Astrocyte (in vitro differentiated cells and primary cell): ENCODE measurements at regions not wholly inside any gene's neighbourhood (a gene's known extent, or its start where the extent isn't known, plus 50 kb on each side); places are given as distances from the start of the nearest gene placed in this dataset.
"Not testable (repeated sequence)": the region's sequence is repeated elsewhere in the genome, so short reads cannot be mapped to it uniquely, and the experiment has no call there.

Experiments used
- DNase-seq: peaks from one replicate; pipeline ENCODE4 v3.0.0-alpha.2; 2010; ENCODE audit warnings: low read depth
- FAIRE-seq: peaks from 2 replicates; lab custom pipeline; 2011; peaks lifted over from hg19 to GRCh38; lab: Jason Lieb, UNC
- H2AFZ ChIP-seq: 2 replicates; pipeline ENCODE4 v1.6.0; 2012; ENCODE audit warnings: low read depth, low read length, inconsistent platforms
- H3K27ac ChIP-seq: 2 replicates; pipeline ENCODE4 v1.5.1; 2011; ENCODE audit warnings: low read depth, low read length, inconsistent platforms
- H3K27me3 ChIP-seq: 2 replicates; pipeline ENCODE4 v1.6.0; 2011; ENCODE audit warnings: low read length, inconsistent platforms; ENCODE audit not compliant: insufficient read depth
- H3K36me3 ChIP-seq: 2 replicates; pipeline ENCODE4 v1.5.1; 2011; ENCODE audit warnings: low read length, inconsistent platforms; ENCODE audit not compliant: insufficient read depth
- H3K4me1 ChIP-seq: 2 replicates; pipeline ENCODE4 v1.5.1; 2011; ENCODE audit warnings: low read length, inconsistent platforms; ENCODE audit not compliant: insufficient read depth
- H3K4me2 ChIP-seq: 2 replicates; pipeline ENCODE4 v1.6.0; 2012; ENCODE audit warnings: low read length, inconsistent platforms
- H3K4me3 ChIP-seq: 2 replicates; pipeline ENCODE4 v1.5.1; 2011; ENCODE audit warnings: low read depth, mild to moderate bottlenecking, low read length, inconsistent platforms; ENCODE audit not compliant: insufficient read depth
- H3K79me2 ChIP-seq: 2 replicates; pipeline ENCODE4 v1.6.0; 2012; ENCODE audit warnings: mild to moderate bottlenecking, low read length, inconsistent platforms; ENCODE audit not compliant: insufficient read depth
- H3K9ac ChIP-seq: 2 replicates; pipeline ENCODE4 v1.6.0; 2012; ENCODE audit warnings: mild to moderate bottlenecking, low read length, inconsistent platforms
- H3K9me3 ChIP-seq: 2 replicates; pipeline ENCODE4 v1.5.1; 2012; ENCODE audit warnings: low read depth, mild to moderate bottlenecking, low read length, inconsistent platforms; ENCODE audit not compliant: insufficient read depth
- H4K20me1 ChIP-seq: 2 replicates; pipeline ENCODE4 v1.6.0; 2012; ENCODE audit warnings: low read length, inconsistent platforms; ENCODE audit not compliant: insufficient read depth
- H3K27ac Mint-ChIP-seq: one replicate; pipeline ENCODE4 v1.8.0; 2021; ENCODE audit warnings: mild to moderate bottlenecking, mixed read lengths; ENCODE audit not compliant: unreplicated experiment
- H3K27me3 Mint-ChIP-seq: one replicate; pipeline ENCODE4 v1.8.0; 2021; ENCODE audit warnings: low read depth, mixed read lengths; ENCODE audit not compliant: unreplicated experiment
- H3K36me3 Mint-ChIP-seq: one replicate; pipeline ENCODE4 v1.8.0; 2021; ENCODE audit warnings: low read depth, mixed read lengths; ENCODE audit not compliant: unreplicated experiment
- H3K4me1 Mint-ChIP-seq: one replicate; pipeline ENCODE4 v1.8.0; 2021; ENCODE audit warnings: low read depth, mixed read lengths; ENCODE audit not compliant: unreplicated experiment
- H3K4me3 Mint-ChIP-seq: one replicate; pipeline ENCODE4 v1.8.0; 2021; ENCODE audit warnings: mild to moderate bottlenecking, moderate library complexity, mixed read lengths; ENCODE audit not compliant: unreplicated experiment
- H3K9me3 Mint-ChIP-seq: one replicate; pipeline ENCODE4 v1.8.0; 2021; ENCODE audit warnings: mild to moderate bottlenecking, mixed read lengths; ENCODE audit not compliant: unreplicated experiment
- EZH2 ChIP-seq: IDR thresholded peaks from 2 replicates; pipeline ENCODE4 v1.6.1; 2012; ENCODE audit warnings: mild to moderate bottlenecking, low read length, inconsistent platforms; ENCODE audit not compliant: insufficient read depth
- TF ChIP-seq, protein P1 (sequence below): IDR thresholded peaks from 2 replicates; pipeline ENCODE4 v1.5.1; 2011; ENCODE audit warnings: low read depth, mild to moderate bottlenecking, inconsistent platforms, low read length, moderate library complexity; ENCODE audit not compliant: insufficient read depth

DNA sequence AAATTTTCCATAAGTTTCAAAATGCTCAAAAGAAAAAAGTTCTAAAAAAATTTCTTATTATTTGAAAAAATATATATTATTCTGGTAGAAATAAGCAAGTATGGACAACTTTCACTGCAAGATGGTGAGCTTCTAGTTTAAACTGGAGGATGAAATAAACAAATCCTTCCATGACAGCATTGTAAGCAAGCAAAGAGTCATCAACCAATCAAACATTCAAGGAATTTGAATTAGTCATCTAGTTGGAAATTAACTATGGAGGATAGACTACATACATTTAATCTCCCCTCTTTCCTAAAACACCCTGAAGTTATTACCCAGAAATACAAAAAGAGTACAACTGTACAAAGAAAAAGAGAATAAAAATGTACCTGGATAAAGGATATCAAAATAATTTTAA lies 51.0 kb upstream of the IRX5 start:
- H3K36me3 ChIP-seq, result no peaks in the 10 kb centered on the region
- H3K9me3 Mint-ChIP-seq, result peaks cover 5% of the 10 kb centered on the region
- H3K36me3 Mint-ChIP-seq, result no peaks in the 10 kb centered on the region
- H3K9ac ChIP-seq, result no peak overlapping the region
- peaks cover 14% of the 10 kb centered on the region for H3K4me1 Mint-ChIP-seq
- no peaks in the 10 kb centered on the region for H3K4me1 ChIP-seq
- H3K4me2 ChIP-seq, result no peak overlapping the region
- no peaks in the 10 kb centered on the region for H3K27me3 ChIP-seq
- H3K79me2 ChIP-seq, result no peaks in the 10 kb centered on the region
- H3K4me3 ChIP-seq, result no peak overlapping the region
- FAIRE-seq (no peak), DNase-seq (no peak)
- H3K27ac ChIP-seq, result no peak overlapping the region
- no peak overlapping the region for H3K27ac Mint-ChIP-seq
- no peak overlapping the region for H2AFZ ChIP-seq
- H4K20me1 ChIP-seq, result no peaks in the 10 kb centered on the region
- no peaks in the 10 kb centered on the region for H3K9me3 ChIP-seq
- TF ChIP-seq EZH2, result no peak
- TF ChIP-seq, protein P1, sequence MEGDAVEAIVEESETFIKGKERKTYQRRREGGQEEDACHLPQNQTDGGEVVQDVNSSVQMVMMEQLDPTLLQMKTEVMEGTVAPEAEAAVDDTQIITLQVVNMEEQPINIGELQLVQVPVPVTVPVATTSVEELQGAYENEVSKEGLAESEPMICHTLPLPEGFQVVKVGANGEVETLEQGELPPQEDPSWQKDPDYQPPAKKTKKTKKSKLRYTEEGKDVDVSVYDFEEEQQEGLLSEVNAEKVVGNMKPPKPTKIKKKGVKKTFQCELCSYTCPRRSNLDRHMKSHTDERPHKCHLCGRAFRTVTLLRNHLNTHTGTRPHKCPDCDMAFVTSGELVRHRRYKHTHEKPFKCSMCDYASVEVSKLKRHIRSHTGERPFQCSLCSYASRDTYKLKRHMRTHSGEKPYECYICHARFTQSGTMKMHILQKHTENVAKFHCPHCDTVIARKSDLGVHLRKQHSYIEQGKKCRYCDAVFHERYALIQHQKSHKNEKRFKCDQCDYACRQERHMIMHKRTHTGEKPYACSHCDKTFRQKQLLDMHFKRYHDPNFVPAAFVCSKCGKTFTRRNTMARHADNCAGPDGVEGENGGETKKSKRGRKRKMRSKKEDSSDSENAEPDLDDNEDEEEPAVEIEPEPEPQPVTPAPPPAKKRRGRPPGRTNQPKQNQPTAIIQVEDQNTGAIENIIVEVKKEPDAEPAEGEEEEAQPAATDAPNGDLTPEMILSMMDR, result no peak
- H3K27me3 Mint-ChIP-seq, result no peaks in the 10 kb centered on the region
- no peak overlapping the region for H3K4me3 Mint-ChIP-seq

DNA sequence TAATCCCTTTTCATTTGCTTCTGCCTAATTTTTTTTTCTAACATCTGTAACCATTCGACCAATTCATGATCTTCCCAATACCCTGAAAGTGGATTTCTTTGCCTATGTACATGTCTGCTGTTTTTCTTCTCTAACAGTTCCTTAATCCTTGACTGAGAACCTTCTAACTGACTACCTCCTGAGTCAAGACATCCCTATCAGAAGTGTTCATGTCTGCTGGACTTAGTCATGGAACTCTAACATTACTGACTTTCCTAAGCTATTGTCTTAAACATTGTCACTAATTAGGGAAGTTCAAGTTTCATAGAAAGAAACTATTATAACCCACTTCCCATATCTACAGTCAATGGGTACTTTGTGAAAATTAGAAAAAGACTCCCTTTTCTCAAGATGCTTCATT lies 52.4 kb upstream of the IRX5 start:
- Histone ChIP-seq H3K4me1 (no peaks in the 10 kb centered on the region), H3K36me3 (no peaks in the 10 kb centered on the region), H3K4me2 (no peak overlapping the region), H3K79me2 (no peaks in the 10 kb centered on the region), H3K4me3 (no peak overlapping the region), H3K27me3 (no peaks in the 10 kb centered on the region), H3K9ac (no peak overlapping the region), H3K9me3 (no peaks in the 10 kb centered on the region), H4K20me1 (no peaks in the 10 kb centered on the region), H3K27ac (no peak overlapping the region), H2AFZ (no peak overlapping the region)
- Mint-ChIP-seq H3K27me3 (no peaks in the 10 kb centered on the region), H3K9me3 (no peaks in the 10 kb centered on the region), H3K36me3 (no peaks in the 10 kb centered on the region), H3K4me1 (peaks cover 14% of the 10 kb centered on the region), H3K4me3 (no peak overlapping the region), H3K27ac (no peak overlapping the region)
- FAIRE-seq (no peak), DNase-seq (no peak)
- TF ChIP-seq, protein P1, result no peak
- no peak for TF ChIP-seq EZH2

DNA sequence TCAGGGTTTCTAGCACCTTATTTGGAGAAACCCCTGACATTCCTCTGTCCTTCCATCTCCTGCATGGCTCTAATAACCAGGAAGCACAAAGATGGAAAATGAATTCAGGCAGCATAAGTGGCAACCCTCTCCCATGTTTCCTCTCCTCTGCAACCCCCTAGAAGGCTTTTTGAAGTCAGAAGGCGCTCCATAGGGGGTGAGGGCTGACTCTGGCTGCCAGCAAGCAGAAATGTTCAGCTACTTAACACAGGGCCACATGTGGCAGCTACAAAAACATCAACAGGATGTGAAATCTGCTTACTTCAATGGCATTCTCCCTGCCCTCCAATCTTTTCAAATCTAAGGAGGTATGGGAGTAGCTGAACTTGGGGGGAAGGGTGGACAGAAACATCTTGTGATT lies 55.2 kb upstream of the IRX5 start:
- no peaks in the 10 kb centered on the region for H3K36me3 Mint-ChIP-seq
- H3K27ac Mint-ChIP-seq, result no peak overlapping the region
- no peak for FAIRE-seq

DNA sequence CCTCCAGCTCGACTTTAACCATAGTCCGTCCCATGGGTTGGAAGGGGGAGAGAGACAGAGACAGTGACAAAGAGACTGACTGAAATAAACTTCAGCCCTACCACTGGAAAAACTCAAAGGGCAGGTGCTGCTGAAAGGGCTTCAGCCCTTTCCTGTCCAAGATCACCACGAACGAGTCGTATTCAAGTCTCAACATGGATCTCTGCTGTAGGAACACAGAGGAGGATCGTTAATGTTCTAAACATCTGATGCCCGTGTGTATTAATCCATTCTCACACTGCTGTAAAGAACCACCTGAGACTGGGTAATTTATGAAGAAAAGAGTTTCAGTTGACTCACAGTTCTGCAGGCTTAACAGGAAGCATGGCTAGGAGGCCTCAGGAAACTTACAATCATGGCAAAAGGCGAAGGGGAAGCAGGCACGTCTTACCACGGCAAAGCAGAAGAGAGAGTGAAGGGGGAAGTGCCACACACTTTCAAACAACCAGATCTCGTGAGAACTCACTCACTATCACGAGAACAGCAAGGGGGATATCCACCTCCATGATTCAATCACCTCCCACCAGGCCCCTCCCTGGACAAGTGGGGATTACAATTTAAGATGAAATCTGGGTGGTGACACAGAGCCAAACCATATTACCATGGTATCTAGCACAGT lies 56.8 kb upstream of the IRX5 start:
- H3K36me3 ChIP-seq, H3K27ac Mint-ChIP-seq, H3K27ac ChIP-seq, H3K27me3 ChIP-seq, H3K9me3 ChIP-seq, H3K4me1 ChIP-seq, DNase-seq, FAIRE-seq, H3K79me2 ChIP-seq, H3K9ac ChIP-seq, H3K27me3 Mint-ChIP-seq, H3K4me3 Mint-ChIP-seq, H3K9me3 Mint-ChIP-seq, H3K4me3 ChIP-seq, H3K4me2 ChIP-seq, H2AFZ ChIP-seq, H4K20me1 ChIP-seq, H3K36me3 Mint-ChIP-seq: not testable (repeated sequence)
- H3K4me1 Mint-ChIP-seq, result peaks cover 11% of the 10 kb centered on the region

More for the DNA sequence above, 55.2 kb upstream of the IRX5 start:
- Histone ChIP-seq H2AFZ (no peak overlapping the region), H3K27ac (no peak overlapping the region), H3K4me3 (no peak overlapping the region), H3K4me2 (no peak overlapping the region), H4K20me1 (no peaks in the 10 kb centered on the region), H3K4me1 (no peaks in the 10 kb centered on the region), H3K27me3 (no peaks in the 10 kb centered on the region), H3K36me3 (no peaks in the 10 kb centered on the region), H3K9me3 (no peaks in the 10 kb centered on the region), H3K9ac (no peak overlapping the region), H3K79me2 (no peaks in the 10 kb centered on the region)
- Mint-ChIP-seq H3K4me1 (peaks cover 14% of the 10 kb centered on the region), H3K9me3 (no peaks in the 10 kb centered on the region), H3K4me3 (no peak overlapping the region), H3K27me3 (no peaks in the 10 kb centered on the region)
- DNase-seq, result no peak
- TF ChIP-seq, protein P1, result no peak
- TF ChIP-seq EZH2, result no peak
